Right lobe of liver (tissue), 6 donors: ENCODE measurements at regions not wholly inside any gene's neighbourhood (a gene's known extent, or its start where the extent isn't known, plus 50 kb on each side); places are given as distances from the start of the nearest gene placed in this dataset.

Experiments
- ATAC-seq, 4 donors: fragments of 200-7000 bp; cut with Tn5 transposase; one replicate each; pipeline ENCODE4 v1.9.1; 2020; ENCODE audit warnings: mild to moderate bottlenecking in 4 of 4, moderate library complexity in 4 of 4
- DNase-seq, 3 donors: peaks; one replicate each; pipeline ENCODE4 v3.0.0-alpha.2; 2020
- H3K27ac ChIP-seq, 3 donors: fragments of 200-600 bp; one replicate each; pipeline ENCODE4 v1.8.0; 2022
- H3K27me3 ChIP-seq, 2 donors: fragments of 200-600 bp; one replicate each; pipeline ENCODE4 v1.8.0; 2022
- H3K36me3 ChIP-seq, 4 donors: fragments of 200-600 bp; sonication (generic) in 1 of 4; one replicate each; pipeline versions ENCODE4 v1.5.1 to v1.8.0; 2017 to 2022; ENCODE audit warnings: control low read depth in 1 of 4
- H3K4me1 ChIP-seq, 4 donors: fragments of 200-600 bp; sonication (generic) in 1 of 4; one replicate each; pipeline versions ENCODE4 v1.5.1 to v1.8.0; 2017 to 2022; ENCODE audit warnings: control low read depth in 1 of 4
- H3K4me3 ChIP-seq, 3 donors: fragments of 200-600 bp; one replicate each; pipeline ENCODE4 v1.8.0; 2022
- H3K9me3 ChIP-seq, 4 donors: fragments of 200-600 bp; sonication (generic) in 1 of 4; one replicate each; pipeline versions ENCODE4 v1.5.1 to v1.8.0; 2017 to 2022; ENCODE audit warnings: control low read depth in 1 of 4
- CTCF ChIP-seq, 4 donors: fragments of 200-600 bp in 3 of 4; fragments of 450-650 bp in 1 of 4; IDR thresholded peaks; one replicate each; pipeline versions ENCODE4 v1.5.1 to v1.8.0; 2016 to 2022; ENCODE audit warnings: antibody characterized with exemption in 4 of 4, mild to moderate bottlenecking in 2 of 4
- POLR2A ChIP-seq: fragments of 450-650 bp; IDR thresholded peaks from one replicate; pipeline ENCODE4 v1.6.1; 2017; ENCODE audit warnings: antibody characterized with exemption, mild to moderate bottlenecking
- WGBS: methylation state at CpG from one replicate; pipeline ENCODE4 v1.1.6; 2018; ENCODE audit warnings: low coverage, low lambda C conversion rate; ENCODE audit not compliant: insufficient coverage; ENCODE audit errors: missing lambda C conversion rate; 5-methylcytosine and 5-hydroxymethylcytosine counted together
- intact Hi-C, 2 donors: fragments of 100-400 bp; cut with DNase I; formaldehyde crosslinking; loops; one replicate each; pipeline versions ENCODE4 v1.11.2 to v1.14.1; 2022
- donor health status: DM: no; HTN: yes; CAD: no.
- donor health status: DM: no; HTN: no; CAD: no.
- donor health status: DM: no; HTN: no; CAD: no.
- donor health status: DM: no; HTN: yes; CAD: no.
- donor health status: DM: no; HTN: yes; CAD: no.

- intact Hi-C loops = no loop called here
- Histone ChIP-seq H3K4me3 (no peak overlapping the region), H3K36me3 (no peaks in the 10 kb centered on the region), H3K27ac (no peak overlapping the region), H3K9me3 (no peaks in the 10 kb centered on the region), H3K4me1 (no peaks in the 10 kb centered on the region), H3K27me3 (no peaks in the 10 kb centered on the region)
- no peak for DNase-seq
- WGBS = 53% methylated on average over 4 of the region's 8 CpGs
- no peak for ATAC-seq
- TF ChIP-seq POLR2A (no peak), CTCF (IDR thresholded peaks at IDR 0.05) (no peak)
Measured at GRCh38 chr1:29879217-29879616, 642.9 kb downstream of the PTPRU start.

GRCh38 chr1:29878501-29878900 is 642.2 kb downstream of the PTPRU start:
- ATAC-seq (no peak), DNase-seq (no peak)
- Histone ChIP-seq H3K4me3 (no peak overlapping the region), H3K27ac (no peak overlapping the region), H3K27me3 (peaks cover 0 to under 1% of the 10 kb centered on the region in 2 donors), H3K4me1 (no peaks in the 10 kb centered on the region), H3K36me3 (no peaks in the 10 kb centered on the region), H3K9me3 (no peaks in the 10 kb centered on the region)
- 76% methylated on average over 5 of the region's 9 CpGs for WGBS
- no peak for TF ChIP-seq POLR2A
- intact Hi-C loops = no loop called here

GRCh38 chr1:29876902-29877301 is 640.6 kb downstream of the PTPRU start:
- no peak for TF ChIP-seq CTCF (IDR thresholded peaks at IDR 0.05)
- TF ChIP-seq POLR2A = no peak
- no peak overlapping the region for H3K27ac ChIP-seq
- no peaks in the 10 kb centered on the region for H3K9me3 ChIP-seq
- H3K27me3 ChIP-seq = peaks cover 4% of the 10 kb centered on the region in 2 donors
- 64% methylated on average over 7 of the region's 8 CpGs for WGBS
- ATAC-seq = no peak
- DNase-seq = no peak
- H3K36me3 ChIP-seq = no peaks in the 10 kb centered on the region
- H3K4me3 ChIP-seq = no peak overlapping the region
- intact Hi-C loops = no loop called here
- H3K4me1 ChIP-seq = no peaks in the 10 kb centered on the region

- H3K4me1 ChIP-seq = no peaks in the 10 kb centered on the region
- peaks cover 4% of the 10 kb centered on the region in 2 donors for H3K27me3 ChIP-seq
- H3K4me3 ChIP-seq = no peak overlapping the region
- WGBS = 80% methylated on average over 4 of the region's 6 CpGs
- no peak for DNase-seq
- no peaks in the 10 kb centered on the region for H3K36me3 ChIP-seq
- TF ChIP-seq POLR2A = no peak
- TF ChIP-seq CTCF (IDR thresholded peaks at IDR 0.05) = no peak
- ATAC-seq = no peak
- H3K9me3 ChIP-seq = no peaks in the 10 kb centered on the region
- intact Hi-C loops = no loop called here
- no peak overlapping the region for H3K27ac ChIP-seq
Measured at GRCh38 chr1:29876441-29876840, 640.1 kb downstream of the PTPRU start.

- H3K36me3 ChIP-seq = no peaks in the 10 kb centered on the region
- no peaks in the 10 kb centered on the region for H3K4me1 ChIP-seq
- 18% methylated on average over 2 of the region's 2 CpGs for WGBS
- ATAC-seq = peak; percentile 22 to 82 (median 69)
- no peak overlapping the region for H3K27ac ChIP-seq
- no peaks in the 10 kb centered on the region for H3K9me3 ChIP-seq
- H3K4me3 ChIP-seq = no peak overlapping the region
- TF ChIP-seq CTCF (IDR thresholded peaks at IDR 0.05) (no peak), POLR2A (no peak)
- intact Hi-C loops = no loop called here
- DNase-seq = no peak
- peaks cover 4% of the 10 kb centered on the region in 2 donors for H3K27me3 ChIP-seq
Measured at GRCh38 chr1:29875557-29876028, 639.3 kb downstream of the PTPRU start.
